Ishikawa (cell line): ENCODE measurements at regions not wholly inside any gene's neighbourhood (a gene's known extent, or its start where the extent isn't known, plus 50 kb on each side); places are given as distances from the start of the nearest gene placed in this dataset.

Source experiments
- CEBPB ChIP-seq: IDR thresholded peaks from 2 replicates; pipeline ENCODE4 v1.6.1; 2012
- CREB1 ChIP-seq: IDR thresholded peaks from 2 replicates; pipeline ENCODE4 v1.6.1; 2012; ENCODE audit warnings: low read depth
- EGR1 ChIP-seq: IDR thresholded peaks from 2 replicates; pipeline ENCODE4 v1.6.1; 2012
- EP300 ChIP-seq: IDR thresholded peaks from 2 replicates; pipeline ENCODE4 v1.6.1; 2012; ENCODE audit warnings: borderline replicate concordance
- FOXM1 ChIP-seq: IDR thresholded peaks from 2 replicates; pipeline ENCODE4 v1.6.1; 2012; ENCODE audit warnings: low read depth, borderline replicate concordance
- MAX ChIP-seq: IDR thresholded peaks from 2 replicates; pipeline ENCODE4 v1.6.1; 2012
- NFIC ChIP-seq: IDR thresholded peaks from 2 replicates; pipeline ENCODE4 v1.6.1; 2012
- RAD21 ChIP-seq: IDR thresholded peaks from 2 replicates; pipeline ENCODE4 v1.6.1; 2012; ENCODE audit warnings: low read depth
- TAF1 ChIP-seq: IDR thresholded peaks from 2 replicates; pipeline ENCODE4 v1.6.1; 2012; ENCODE audit warnings: low read depth, mild to moderate bottlenecking
- TCF12 ChIP-seq: IDR thresholded peaks from 2 replicates; pipeline ENCODE4 v1.6.1; 2012; ENCODE audit warnings: low read depth
- TEAD4 ChIP-seq: IDR thresholded peaks from 2 replicates; pipeline ENCODE4 v1.6.1; 2012
- USF1 ChIP-seq: IDR thresholded peaks from 2 replicates; pipeline ENCODE4 v1.6.1; 2012
- YY1 ChIP-seq: IDR thresholded peaks from 2 replicates; pipeline ENCODE4 v1.6.1; 2012; ENCODE audit warnings: low read depth
- ZBTB7A ChIP-seq: IDR thresholded peaks from 2 replicates; pipeline ENCODE4 v1.6.1; 2012; ENCODE audit warnings: low read depth
- TF ChIP-seq, protein P1 (sequence below): IDR thresholded peaks from 2 replicates; pipeline ENCODE4 v1.6.1; 2012; ENCODE audit warnings: low read depth, mild to moderate bottlenecking

- TF ChIP-seq CREB1: no peak
- no peak for TF ChIP-seq EP300
- no peak for TF ChIP-seq YY1
- TF ChIP-seq NFIC: no peak
- TF ChIP-seq, protein P1, sequence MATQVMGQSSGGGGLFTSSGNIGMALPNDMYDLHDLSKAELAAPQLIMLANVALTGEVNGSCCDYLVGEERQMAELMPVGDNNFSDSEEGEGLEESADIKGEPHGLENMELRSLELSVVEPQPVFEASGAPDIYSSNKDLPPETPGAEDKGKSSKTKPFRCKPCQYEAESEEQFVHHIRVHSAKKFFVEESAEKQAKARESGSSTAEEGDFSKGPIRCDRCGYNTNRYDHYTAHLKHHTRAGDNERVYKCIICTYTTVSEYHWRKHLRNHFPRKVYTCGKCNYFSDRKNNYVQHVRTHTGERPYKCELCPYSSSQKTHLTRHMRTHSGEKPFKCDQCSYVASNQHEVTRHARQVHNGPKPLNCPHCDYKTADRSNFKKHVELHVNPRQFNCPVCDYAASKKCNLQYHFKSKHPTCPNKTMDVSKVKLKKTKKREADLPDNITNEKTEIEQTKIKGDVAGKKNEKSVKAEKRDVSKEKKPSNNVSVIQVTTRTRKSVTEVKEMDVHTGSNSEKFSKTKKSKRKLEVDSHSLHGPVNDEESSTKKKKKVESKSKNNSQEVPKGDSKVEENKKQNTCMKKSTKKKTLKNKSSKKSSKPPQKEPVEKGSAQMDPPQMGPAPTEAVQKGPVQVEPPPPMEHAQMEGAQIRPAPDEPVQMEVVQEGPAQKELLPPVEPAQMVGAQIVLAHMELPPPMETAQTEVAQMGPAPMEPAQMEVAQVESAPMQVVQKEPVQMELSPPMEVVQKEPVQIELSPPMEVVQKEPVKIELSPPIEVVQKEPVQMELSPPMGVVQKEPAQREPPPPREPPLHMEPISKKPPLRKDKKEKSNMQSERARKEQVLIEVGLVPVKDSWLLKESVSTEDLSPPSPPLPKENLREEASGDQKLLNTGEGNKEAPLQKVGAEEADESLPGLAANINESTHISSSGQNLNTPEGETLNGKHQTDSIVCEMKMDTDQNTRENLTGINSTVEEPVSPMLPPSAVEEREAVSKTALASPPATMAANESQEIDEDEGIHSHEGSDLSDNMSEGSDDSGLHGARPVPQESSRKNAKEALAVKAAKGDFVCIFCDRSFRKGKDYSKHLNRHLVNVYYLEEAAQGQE: no peak
- no peak for TF ChIP-seq RAD21
- no peak for TF ChIP-seq EGR1
- TF ChIP-seq USF1: no peak
- no peak for TF ChIP-seq FOXM1
- no peak for TF ChIP-seq TAF1
- TF ChIP-seq MAX: no peak
- no peak for TF ChIP-seq ZBTB7A
- no peak for TF ChIP-seq TEAD4
- TF ChIP-seq TCF12: no peak
- no peak for TF ChIP-seq CEBPB
These were observed 432.1 kb upstream of the CELF4 start for GRCh38 chr18:37997695-37998094.

GRCh38 chr18:37987901-37988300, 422.3 kb upstream of the CELF4 start:
- TF ChIP-seq, protein P1: no peak
- no peak for TF ChIP-seq USF1
- TF ChIP-seq TAF1: no peak
- TF ChIP-seq NFIC: no peak
- TF ChIP-seq CEBPB: no peak
- no peak for TF ChIP-seq ZBTB7A
- TF ChIP-seq FOXM1: no peak
- TF ChIP-seq MAX: no peak
- TF ChIP-seq TEAD4: no peak
- no peak for TF ChIP-seq YY1
- TF ChIP-seq RAD21: no peak
- TF ChIP-seq EGR1: no peak
- TF ChIP-seq EP300: no peak
- TF ChIP-seq CREB1: no peak
- no peak for TF ChIP-seq TCF12

DNA sequence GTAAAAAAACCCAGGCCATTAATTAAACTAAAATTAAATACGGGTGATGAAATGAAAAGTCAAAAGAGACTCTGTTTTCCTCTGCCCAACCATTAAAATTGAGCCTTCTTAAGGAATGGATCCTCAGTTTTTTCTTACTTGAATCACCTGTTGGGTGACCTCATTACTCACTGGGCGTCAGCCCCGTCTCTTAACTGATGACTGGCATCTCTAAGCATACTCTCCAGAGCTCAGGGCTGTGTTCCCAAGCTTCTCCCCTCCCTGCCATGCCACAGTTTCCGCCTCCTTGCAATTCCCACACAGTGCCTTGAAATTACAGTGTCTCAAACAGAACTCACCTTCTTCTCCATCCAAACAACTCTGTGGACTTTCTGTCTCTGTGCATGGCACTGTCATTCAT, 421.1 kb upstream of the CELF4 start:
- TF ChIP-seq TEAD4: no peak
- no peak for TF ChIP-seq TCF12
- no peak for TF ChIP-seq NFIC
- TF ChIP-seq EP300: no peak

DNA sequence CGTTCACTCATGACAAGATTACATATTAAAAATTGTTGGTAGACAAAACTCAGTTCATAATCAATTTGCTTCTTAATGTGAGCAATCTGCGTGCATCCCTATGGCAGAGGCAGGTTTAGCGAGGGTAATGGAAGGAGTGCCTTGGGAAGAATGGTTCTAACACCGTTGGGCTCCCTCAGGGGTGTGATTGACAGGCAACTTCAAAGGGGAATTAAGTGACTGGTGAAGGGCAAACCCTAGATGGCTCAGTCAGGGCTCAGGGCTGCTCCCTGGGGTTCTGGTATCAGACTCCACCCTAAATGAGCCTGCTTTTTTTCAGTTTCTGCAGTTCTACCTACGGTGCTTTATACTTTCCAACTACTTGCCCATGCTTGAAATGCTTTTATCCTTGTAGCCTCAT, 419.5 kb upstream of the CELF4 start:
- TF ChIP-seq YY1 (no peak), FOXM1 (no peak), EGR1 (no peak), EP300 (no peak), ZBTB7A (no peak)
- TF ChIP-seq, protein P1: no peak

GRCh38 chr18:37980556-37980955, 415.0 kb upstream of the CELF4 start:
- no peak for TF ChIP-seq NFIC
- TF ChIP-seq EGR1: no peak
- TF ChIP-seq USF1: no peak
- TF ChIP-seq, protein P1: no peak
- no peak for TF ChIP-seq TEAD4
- TF ChIP-seq YY1: no peak
- no peak for TF ChIP-seq EP300
- no peak for TF ChIP-seq FOXM1
- TF ChIP-seq TCF12: no peak
- no peak for TF ChIP-seq ZBTB7A
- TF ChIP-seq MAX: no peak
- no peak for TF ChIP-seq RAD21
- TF ChIP-seq CREB1: no peak
- TF ChIP-seq TAF1: no peak
- no peak for TF ChIP-seq CEBPB
